SH-SY5Y (cell line): ENCODE measurements at regions not wholly inside any gene's neighbourhood (a gene's known extent, or its start where the extent isn't known, plus 50 kb on each side); places are given as distances from the start of the nearest gene placed in this dataset.

ENCODE experiments used
- GATA2 ChIP-seq: IDR thresholded peaks from 2 replicates; pipeline ENCODE4 v1.6.1; 2011; ENCODE audit warnings: mild to moderate bottlenecking, low read depth, low read length
- GATA3 ChIP-seq: IDR thresholded peaks from 2 replicates; pipeline ENCODE4 v1.6.1; 2011; ENCODE audit warnings: low read depth, mild to moderate bottlenecking, low read length, moderate library complexity

DNA sequence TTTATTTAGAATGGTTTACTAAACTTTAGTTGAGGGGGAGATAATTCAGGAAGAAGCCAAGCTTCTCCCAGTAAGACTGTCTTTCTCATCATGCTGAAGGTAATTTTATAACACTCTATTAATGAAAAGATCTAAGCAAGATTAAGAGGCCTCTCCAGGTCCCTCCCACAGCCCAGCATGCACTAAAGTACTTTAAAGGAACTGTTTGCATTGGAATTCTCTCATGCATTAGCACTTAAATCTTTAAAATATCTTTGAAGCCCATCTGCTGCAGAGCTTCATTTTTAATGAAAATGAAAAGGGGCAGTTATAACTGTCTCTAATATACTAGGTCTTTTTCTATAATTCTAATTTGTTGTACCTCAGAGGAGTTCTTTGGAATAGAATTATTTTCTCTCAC, 1379.1 kb upstream of the ADGRL4 start:
- TF ChIP-seq GATA3 (no peak), GATA2 (no peak)
